Stimulated activated CD8-positive, alpha-beta memory T cell treated with anti-CD3 and anti-CD28 coated beads, Interleukin-7, amount 100 ng/mL, for 1 hour (primary cell): ENCODE measurements at regions not wholly inside any gene's neighbourhood (a gene's known extent, or its start where the extent isn't known, plus 50 kb on each side); places are given as distances from the start of the nearest gene placed in this dataset.

Source experiments
- DNase-seq, 2 donors: peaks; one replicate each; pipeline ENCODE4 v3.0.0-alpha.2; 2020; ENCODE audit warnings: low read depth in 2 of 2

DNA sequence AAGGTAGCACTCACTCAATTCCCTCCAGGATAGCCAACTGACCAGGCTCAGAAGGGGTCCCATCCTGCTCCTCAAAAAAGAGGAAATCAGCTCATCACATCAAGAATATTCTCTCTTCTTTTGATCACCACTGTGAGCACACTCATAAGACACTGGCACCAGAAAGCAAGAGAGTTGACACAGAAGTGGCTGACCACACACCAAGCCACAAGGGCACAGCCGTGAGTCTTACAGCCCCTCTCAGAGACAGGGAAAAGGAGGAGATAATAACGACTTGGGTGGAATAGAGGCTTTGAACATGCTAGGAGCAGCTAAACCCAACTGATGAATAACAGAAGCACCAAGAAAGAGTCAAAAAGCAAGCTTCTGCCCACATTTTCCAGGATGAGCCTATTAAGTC, 249.1 kb upstream of the PREP start:
- DNase-seq, result no peak

DNA sequence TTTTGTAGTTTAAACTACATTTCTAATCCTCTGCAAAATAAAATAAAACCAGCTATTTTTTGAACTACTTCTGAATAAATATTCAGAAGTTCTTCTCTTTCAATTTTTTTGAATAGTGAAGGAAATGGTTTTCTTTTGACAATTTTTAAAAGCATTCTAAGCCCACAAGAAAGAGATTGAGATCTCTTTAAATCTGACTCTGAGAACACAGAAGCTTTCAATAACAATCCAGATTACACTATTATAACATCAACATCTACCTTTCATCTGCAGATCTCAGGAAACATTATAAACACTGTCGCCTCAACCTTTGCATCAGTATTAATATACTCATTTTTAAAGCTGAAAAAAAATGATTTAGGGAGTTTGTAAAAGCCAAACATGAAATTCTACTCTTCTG, 247.5 kb upstream of the PREP start:
- no peak for DNase-seq

DNA sequence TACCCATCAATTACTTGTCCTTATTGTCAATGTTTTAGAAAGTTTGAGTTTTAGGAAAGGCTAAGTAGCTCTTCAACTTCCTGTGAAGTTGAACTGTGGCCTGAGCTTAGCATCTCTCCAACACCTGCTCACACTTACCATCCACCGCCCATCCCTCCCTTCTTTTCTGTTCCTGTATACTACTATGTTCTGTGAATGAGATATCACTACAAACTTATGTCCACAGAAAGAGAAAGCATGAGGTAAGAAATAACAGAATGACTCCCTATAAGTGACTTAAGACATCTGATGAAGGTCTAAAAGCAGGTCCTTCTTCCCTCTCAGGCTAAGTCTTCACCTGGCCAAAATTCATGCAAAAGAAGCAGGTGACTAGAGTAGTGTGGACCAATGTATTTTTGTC, 246.3 kb upstream of the PREP start:
- DNase-seq, result no peak

DNA sequence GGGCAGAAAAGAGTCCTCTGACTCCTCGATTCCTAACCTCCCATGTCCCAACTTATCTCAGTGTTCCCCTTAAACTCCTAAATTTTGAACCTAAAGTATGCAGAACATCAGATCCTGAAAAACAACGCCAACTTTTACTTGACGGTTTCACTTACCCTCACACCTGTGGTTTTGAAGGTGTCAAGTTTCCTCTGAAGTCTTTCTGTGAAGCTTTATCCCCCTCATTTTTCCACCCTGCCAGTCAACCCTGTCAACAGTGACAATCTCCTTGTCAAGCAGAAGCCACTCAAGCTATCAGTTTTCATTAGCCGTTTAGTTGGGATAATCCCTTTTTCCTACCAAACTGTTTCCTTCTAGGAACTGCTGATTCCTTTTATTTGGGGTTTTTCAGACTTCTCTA, 245.4 kb upstream of the PREP start:
- no peak for DNase-seq

DNA sequence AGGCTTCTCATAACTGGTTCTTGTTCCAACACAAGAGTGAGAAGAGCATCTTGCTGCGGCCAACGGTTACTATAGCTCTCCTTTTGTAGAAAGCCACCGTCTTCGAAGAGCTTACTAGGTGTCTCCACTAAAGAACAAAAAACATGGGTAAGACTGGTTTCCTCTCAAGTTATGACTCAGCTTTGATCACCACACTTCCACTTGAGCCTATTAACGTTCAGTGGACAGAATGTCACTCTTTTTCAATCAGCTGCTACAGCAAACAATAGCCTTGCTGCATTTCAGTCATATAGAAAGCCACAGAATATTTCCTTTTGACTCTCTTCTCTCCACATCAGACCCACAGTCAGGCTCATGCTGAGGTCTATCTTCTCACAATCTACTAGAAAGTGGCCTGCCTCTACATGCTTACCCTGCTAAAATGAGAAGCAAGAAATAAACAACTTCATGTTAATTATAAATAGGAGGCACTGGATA, 243.5 kb upstream of the PREP start:
- no peak for DNase-seq

DNA sequence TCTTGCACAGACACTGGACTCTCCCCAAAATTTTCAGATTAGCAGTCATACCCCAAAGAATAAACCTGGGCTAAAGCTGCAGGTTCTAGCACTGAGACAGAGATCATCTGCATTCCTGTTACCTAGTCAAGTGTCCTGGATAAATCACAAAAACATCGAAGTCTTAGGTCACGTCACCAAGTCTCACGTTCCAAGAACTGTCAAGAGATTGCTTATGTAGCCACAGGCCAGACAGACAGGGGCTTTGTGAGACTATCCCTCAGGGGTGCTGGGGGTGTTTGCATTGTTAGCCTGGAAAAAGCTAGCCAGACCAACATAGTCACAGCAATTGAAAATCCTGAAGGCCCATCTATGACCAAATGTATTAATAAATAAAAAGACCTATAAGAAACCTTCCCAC, 243.1 kb upstream of the PREP start:
- no peak for DNase-seq

DNA sequence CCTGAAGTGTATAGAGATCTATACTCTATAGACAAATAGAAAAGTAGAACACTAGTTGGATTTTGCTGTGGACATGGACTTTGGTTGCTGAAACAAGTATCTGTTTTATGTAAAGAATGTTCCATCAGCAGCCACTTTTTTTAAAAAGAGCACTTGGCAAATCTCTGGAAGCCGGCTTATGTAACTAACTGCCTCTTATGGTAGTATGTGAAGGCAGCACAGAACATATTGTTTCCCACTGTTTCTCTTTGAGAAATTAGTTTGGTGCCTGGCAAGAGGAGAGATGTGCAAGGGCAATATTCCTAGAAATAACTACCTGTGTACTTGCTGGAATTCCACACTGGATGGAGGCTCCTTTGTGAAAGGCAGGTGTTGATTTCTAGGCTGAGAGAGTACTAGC, 242.3 kb upstream of the PREP start:
- DNase-seq, result no peak

DNA sequence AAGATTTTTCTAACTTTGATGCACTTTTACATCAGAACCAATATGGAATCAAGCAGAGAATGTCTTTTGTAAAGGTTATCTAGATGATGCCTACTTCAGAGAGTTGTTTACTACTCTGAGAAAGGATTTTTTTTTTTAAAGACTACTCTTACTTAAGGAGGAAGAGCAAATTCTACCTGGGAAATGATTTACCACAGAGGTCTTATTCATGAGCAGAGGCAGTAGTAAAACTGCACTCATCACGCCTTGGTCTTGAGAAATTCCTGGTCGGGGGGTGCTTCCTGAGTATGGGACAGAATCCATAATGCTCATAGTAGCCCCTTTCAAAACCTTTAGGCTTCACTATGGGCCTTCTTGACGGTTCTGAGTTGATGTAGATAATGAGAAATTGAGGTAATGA, 241.8 kb upstream of the PREP start:
- DNase-seq, result no peak

DNA sequence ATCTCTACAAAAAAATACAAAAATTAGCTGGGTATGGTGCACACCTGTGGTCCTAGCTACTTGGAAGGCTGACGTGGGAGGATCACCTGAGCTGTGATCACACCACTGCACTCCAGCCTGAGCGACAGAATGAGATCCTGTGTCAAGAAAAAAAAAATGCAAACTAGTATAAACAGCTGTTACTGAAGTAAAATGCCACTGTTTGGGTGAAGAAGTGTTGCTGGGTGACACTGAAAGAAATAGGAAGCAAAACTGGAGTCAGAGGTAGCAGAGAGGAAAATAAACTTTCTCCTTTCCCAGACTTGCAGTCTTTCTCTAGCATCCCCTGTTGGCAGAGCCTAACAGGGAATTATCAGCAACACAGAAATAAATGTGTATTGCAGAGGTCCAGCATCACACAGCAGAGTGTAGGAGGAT, 241.2 kb upstream of the PREP start:
- no peak for DNase-seq

DNA sequence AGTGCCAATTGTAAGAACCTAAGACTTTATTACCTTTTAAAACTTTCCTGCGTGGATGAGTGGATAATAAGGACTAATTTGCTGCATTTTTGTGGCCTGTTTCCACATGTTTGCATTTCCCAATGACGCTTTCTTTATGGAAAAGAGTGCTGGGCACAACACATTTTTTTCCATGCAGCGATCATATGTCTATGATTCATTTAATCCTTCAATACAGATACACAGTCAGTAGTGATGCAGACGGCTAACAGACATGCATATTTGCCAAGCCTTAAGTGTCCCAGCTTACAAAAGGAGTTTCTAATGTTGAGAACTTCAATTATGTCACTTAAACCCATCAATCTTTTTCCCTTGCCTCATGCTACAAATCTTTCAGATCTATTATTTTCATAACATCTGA, 239.8 kb upstream of the PREP start:
- DNase-seq, result no peak

DNA sequence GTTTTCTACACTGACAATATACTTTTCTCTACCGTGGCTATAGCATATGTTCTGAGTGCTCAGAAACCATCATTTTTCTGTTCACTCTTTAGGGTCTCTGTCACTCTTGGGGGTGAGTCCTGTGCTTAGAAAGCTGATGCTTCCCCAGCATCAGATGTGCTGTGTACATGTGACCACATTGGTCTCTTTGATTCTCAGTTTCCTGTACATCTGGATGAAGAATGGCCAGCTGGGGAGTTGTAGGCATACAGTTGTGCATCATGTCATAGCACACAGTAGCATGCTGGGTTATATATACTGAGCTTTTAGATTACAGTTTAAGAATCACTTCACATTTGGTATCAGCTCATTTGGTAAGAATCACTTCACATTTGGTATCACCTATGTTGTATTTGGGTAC, 238.6 kb upstream of the PREP start:
- no peak for DNase-seq

DNA sequence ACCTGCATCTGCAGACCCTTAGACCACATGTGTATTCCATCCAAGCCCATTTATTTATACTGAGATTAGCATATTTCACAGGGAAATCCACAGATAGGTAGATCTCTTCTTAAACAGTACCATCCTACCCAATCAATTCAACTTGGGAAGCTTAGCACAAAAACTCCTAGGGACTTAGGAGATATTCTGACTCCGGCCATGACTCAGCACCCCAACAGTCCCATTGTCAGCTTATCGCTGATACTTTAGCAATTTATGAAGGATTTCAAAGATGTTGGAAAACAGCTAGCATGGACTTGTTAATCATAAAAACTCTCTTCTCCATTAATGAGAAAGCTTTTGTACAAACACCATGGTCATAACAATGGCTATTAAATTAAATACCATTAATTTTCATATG, 236.2 kb upstream of the PREP start:
- DNase-seq, result no peak

DNA sequence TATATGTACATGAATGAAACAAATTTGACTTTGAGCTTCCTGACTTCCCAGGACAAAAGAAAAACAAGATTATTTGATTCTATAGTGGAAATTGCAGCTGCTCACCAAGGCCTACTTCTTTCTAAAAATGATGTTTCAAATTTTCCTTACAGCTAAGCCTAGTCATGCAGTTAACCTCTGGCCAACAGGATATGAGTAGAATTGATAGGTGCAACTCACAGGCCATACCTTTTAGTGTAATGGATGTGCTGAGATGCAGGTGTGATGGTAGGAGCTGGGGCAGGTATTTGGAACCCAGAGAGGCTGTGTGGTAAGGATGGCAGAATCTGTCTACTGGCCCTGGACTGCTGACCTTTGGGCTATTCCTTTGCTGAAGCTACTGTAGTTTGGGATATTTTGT, 230.9 kb upstream of the PREP start:
- no peak for DNase-seq

DNA sequence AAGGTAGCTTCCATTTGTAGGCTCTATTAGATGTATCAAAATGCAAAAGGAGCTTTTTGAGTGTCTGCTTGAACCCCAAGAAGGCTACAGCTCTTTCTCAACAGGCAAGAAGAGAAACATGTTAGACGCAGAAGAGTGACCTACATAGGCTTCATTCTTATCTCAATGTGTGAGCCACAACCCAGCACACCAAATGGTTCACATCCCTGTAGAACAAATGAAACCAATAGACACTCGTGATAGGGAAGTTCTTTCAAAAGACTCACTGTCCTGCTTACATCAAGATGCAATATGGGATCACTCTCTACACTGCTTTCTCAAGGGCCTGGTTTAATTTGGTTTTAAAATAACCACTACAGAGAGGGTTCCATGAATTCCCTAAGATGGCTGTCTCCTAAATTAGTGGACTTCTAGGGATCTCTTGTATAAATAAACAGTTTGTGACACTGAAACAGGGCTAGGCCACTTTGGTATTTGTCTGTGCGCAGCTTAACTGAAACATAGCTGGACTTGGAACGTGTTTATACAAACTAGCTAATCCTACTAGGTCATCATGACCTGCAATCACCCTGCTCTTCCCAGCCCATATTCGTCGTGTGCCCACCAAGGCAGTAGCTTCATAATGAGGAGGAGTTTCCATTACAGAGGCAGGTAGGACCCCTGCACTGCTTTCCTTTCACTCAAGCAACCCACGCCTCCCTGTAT, 225.4 kb upstream of the PREP start:
- no peak for DNase-seq

DNA sequence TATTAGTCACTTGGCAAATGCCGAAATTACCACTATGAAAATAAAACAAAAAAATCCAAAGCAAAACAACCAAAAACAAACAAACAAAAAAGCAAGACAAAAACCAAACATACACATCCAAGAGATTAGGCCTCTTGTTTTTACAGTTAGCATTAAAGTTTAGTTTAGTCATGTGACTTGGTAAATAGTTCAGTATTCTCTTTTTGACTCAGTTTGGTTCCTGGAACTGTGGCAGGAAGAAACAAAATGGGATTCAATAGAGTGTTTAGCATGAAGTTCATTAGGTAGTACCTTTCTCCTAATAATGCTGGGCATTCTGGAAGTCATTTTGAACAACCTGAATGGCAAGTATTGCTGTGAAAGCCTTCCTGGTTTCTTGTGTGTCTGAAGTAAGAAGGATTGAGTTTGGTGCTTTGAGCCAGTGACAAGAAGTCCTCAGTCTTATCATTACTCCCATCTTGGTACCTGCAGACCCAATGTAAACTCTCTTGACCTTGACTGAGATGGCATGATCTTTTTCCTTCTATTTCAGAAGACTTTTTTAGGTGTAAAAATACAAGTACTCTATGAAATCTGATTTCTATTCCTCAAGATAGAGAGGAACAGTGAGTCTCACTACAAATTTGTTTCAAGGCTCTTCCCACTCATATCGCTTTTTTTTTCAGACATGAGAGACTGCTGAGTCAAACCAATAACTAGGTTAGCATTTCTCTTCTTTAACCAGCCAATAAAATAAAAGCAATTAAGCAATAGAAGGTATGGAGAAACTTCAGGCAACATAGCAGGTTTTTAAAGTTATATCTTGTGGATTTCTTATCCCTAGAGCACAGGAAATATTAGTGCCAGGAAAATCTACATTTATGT, 223.6 kb upstream of the PREP start:
- DNase-seq, result no peak

DNA sequence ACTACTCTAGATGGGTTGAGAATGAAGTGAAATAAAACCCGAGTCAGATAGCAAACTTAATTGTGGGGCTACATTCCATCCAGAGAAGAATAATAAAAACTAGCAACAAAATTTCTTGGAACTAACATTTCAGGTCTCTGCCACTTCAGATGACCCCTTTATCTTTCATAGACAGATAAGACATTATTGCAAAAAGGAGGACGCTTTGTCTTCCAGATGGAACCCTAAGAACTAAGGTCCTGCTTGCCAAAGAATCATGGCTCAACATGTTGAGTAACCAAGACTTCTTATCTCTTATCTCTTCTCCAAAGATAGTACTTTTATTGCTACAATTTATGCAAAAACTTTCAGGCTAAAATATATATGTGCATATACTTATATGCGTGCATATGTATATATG, 221.1 kb upstream of the PREP start:
- DNase-seq, result no peak

DNA sequence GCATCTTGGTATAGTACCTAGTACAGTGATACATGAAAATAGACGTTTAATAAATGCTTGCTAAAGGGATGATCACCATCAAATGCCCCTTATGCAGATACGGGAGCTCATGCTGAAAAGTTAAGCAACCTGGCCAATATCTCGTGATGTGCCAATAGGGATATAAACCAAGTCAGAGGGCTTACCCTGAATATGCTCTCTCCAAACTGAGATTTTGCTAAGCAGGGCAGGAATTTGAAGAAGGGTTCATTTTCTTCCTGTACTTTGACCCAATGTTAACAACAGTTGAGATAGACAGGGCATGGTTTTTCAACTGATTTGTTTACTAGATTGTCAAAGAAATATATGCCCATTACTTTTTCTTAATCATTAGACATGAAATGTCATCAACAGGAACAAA, 219.3 kb upstream of the PREP start:
- no peak for DNase-seq

DNA sequence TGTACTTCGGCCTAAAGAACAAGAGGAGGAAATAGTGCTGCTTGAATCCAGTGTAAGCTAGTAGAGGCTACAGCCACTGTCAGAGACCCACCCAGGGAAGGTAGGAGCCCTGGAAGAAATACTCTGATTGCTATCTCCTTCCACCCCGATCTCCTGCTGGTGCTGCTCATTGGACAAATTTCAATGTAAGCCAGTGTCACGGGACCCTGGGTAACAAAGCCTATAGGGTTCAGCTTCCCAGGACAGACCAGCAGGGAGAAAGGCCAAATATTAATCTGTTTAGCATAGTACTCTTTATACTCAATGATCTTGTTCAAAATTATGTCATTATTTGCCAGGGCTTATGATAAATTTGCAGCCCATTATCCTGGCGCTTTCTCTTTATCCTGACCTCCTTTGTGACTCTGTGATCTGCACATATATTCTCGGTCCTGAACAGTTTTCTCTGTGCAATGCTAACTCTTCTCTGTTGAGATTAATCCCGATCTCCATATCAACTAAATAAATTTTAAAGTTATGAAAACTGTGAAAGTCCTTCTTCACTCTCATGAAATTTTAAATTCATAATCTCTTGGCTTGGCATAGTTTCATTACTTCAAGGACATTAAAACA, 218.8 kb upstream of the PREP start:
- DNase-seq, result no peak

DNA sequence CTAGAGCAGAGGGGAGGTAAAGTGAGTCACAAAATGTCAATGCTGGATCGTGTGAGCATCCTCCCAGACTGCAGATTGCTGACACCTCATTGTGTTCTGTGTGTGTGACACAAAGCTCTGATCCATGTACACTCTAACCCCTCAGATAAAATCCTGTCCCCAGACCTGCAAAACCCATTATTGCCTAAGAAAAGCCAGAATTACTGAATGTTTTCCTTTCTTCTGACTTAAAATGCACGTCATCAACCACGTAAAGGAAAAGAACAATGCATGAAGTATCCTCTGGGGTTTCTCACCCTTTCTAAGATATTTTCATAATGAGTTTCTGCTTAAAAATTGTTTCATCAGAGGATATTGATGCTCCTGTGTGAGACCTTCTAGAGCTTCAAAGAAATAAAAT, 218.0 kb upstream of the PREP start:
- DNase-seq, result no peak

DNA sequence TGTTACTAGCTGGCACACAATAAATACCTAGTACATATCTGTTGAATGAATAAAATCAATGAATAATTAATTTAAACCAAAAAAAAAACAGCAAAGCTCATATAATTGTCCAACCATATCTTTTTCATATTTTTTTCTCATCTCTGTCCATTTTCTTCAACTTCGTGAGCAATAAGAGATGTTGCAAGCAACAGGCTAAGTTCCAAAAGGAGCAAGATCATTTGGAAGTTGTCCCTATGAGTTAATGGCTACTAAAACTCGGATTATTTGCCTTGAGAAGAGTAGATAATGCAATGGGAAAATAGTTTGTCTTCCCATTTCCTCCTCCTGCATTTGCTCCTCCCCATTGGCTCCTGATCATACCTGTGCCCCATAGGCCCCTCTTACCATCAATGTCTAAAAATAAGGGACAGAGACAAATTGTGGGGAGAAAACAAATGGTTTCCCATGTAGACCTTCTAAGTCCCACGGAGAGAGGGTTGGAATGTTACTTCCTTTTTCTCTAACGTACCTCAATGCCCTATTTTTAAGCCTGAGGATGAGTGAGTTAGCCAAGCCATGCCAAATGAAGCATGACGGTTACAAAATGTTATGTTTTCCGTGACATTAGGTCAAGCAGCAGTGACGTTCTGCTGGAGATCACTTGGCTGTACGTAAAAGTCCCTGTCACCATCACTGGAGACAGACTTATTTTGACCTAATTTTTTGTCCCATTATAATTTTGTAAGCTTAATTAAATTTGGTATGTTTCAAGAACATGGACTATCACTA, 217.3 kb upstream of the PREP start:
- DNase-seq, result no peak

DNA sequence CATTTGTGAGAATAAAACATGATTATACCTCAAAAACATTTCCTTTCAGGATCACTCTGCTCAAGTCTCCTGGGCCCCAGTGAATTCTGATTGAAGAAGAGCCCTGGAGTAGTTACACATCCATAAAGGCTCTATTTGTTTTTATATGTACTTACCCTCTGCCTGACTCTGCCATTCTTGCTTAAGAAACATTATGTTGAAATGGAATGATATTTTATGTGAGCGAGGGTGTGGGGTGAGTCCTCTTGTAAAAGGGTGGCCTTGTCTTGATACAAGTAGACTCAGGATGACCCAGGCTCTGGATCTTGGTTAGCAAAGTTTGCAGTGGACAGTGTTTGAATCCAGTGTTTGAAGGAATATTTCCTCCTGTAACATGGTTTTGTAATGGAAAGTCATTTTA, 215.4 kb upstream of the PREP start:
- no peak for DNase-seq

DNA sequence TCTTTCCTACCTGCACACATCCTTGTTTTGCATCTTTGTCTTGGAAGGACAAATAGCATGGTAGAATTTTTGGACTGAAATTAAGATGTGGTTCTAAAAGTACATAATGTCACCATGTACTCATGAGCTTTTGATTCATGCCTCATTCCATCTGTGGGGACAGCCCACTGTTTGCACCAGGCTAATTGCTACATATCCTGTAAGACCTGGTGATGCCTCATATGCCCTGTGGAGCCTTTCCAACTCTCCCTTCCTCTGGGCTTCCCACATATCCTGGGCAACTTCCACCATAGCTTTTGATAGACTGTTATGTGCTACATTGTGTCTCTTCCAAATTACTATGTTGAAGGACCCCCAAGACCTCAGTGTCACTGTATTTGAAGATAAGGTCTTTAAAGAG, 213.6 kb upstream of the PREP start:
- DNase-seq, result no peak
